CD14-positive monocyte (primary cell): ENCODE measurements at regions not wholly inside any gene's neighbourhood (a gene's known extent, or its start where the extent isn't known, plus 50 kb on each side); places are given as distances from the start of the nearest gene placed in this dataset.
"Not testable (repeated sequence)": the region's sequence is repeated elsewhere in the genome, so short reads cannot be mapped to it uniquely, and the experiment has no call there.

Experiments used
- DNase-seq, 3 donors: peaks; one replicate each; pipeline ENCODE4 v3.0.0-alpha.2; 2011 to 2022
- H2AFZ ChIP-seq: 2 replicates; pipeline ENCODE4 v1.6.0; 2012; ENCODE audit warnings: mild to moderate bottlenecking, low read depth, low read length, inconsistent platforms; ENCODE audit not compliant: insufficient read depth, poor library complexity, severe bottlenecking
- H3K27ac ChIP-seq, 2 donors: 1 replicate in 1 of 2; 2 replicates in 1 of 2; pipeline ENCODE4 v1.5.1; 2012 to 2013; ENCODE audit warnings: low read length in 2 of 2, control low read depth in 1 of 2, inconsistent platforms in 1 of 2, low read depth in 1 of 2, mild to moderate bottlenecking in 1 of 2
- H3K27me3 ChIP-seq, 2 donors: one replicate each; pipeline versions ENCODE4 v1.6.0 to v1.6.1; 2011 to 2013; ENCODE audit warnings: low read length in 2 of 2; ENCODE audit not compliant: control insufficient read depth in 2 of 2, insufficient read depth in 2 of 2
- H3K36me3 ChIP-seq, 2 donors: replicated peaks in 1 of 2; 1 replicate in 1 of 2; 2 replicates in 1 of 2; pipeline versions ENCODE4 v1.5.1 to v1.6.1; 2012 to 2013; ENCODE audit warnings: low read length in 2 of 2, control low read depth in 1 of 2, inconsistent platforms in 1 of 2, mild to moderate bottlenecking in 1 of 2; ENCODE audit not compliant: insufficient read depth in 2 of 2, control insufficient read depth in 1 of 2
- H3K4me1 ChIP-seq, 2 donors: 1 replicate in 1 of 2; 2 replicates in 1 of 2; pipeline versions ENCODE4 v1.5.1 to v1.6.1; 2012 to 2013; ENCODE audit warnings: low read length in 2 of 2, control low read depth in 1 of 2, inconsistent platforms in 1 of 2, mild to moderate bottlenecking in 1 of 2, moderate library complexity in 1 of 2; ENCODE audit not compliant: insufficient read depth in 2 of 2, control insufficient read depth in 1 of 2
- H3K4me2 ChIP-seq: replicated peaks from 2 replicates; pipeline ENCODE3; 2012; ENCODE audit warnings: low read length, moderate library complexity, mild to moderate bottlenecking; ENCODE audit not compliant: poor library complexity, severe bottlenecking; ENCODE audit errors: extremely low read depth
- H3K4me3 ChIP-seq, 3 experiments: fragments of 200-600 bp in 1 of 3; sonication (generic) in 1 of 3; replicated peaks in 1 of 3; 1 replicate in 2 of 3; 2 replicates in 1 of 3; pipeline ENCODE4 v1.5.1; 2011 to 2013; ENCODE audit warnings: low read length in 3 of 3, mild to moderate bottlenecking in 3 of 3, control low read depth in 2 of 3, low read depth in 2 of 3, inconsistent platforms in 1 of 3, moderate library complexity in 1 of 3
- H3K79me2 ChIP-seq: 2 replicates; pipeline ENCODE4 v1.6.0; 2012; ENCODE audit warnings: mild to moderate bottlenecking, control low read depth, inconsistent platforms, low read length, moderate library complexity; ENCODE audit not compliant: insufficient read depth
- H3K9ac ChIP-seq: 2 replicates; pipeline ENCODE4 v1.6.0; 2017; ENCODE audit warnings: low read length, mild to moderate bottlenecking; ENCODE audit not compliant: insufficient read depth, poor library complexity, severe bottlenecking
- H3K9me3 ChIP-seq, 2 donors: replicated peaks in 1 of 2; 1 replicate in 1 of 2; 2 replicates in 1 of 2; pipeline versions ENCODE4 v1.5.1 to v1.6.1; 2012 to 2013; ENCODE audit warnings: low read length in 2 of 2, control low read depth in 1 of 2; ENCODE audit not compliant: control insufficient read depth in 1 of 2, insufficient read depth in 1 of 2
- H4K20me1 ChIP-seq: 2 replicates; pipeline ENCODE4 v1.6.0; 2012; ENCODE audit warnings: mild to moderate bottlenecking, low read length, control low read depth, moderate library complexity; ENCODE audit not compliant: insufficient read depth
- H3K27ac Mint-ChIP-seq, 7 donors: one replicate each; pipeline ENCODE4 v1.8.0; 2020; ENCODE audit warnings: mild to moderate bottlenecking in 7 of 7, mixed read lengths in 7 of 7, moderate library complexity in 6 of 7, inconsistent platforms in 2 of 7
- H3K27me3 Mint-ChIP-seq, 3 donors: one replicate each; pipeline ENCODE4 v1.8.0; 2021 to 2022; ENCODE audit warnings: low read depth in 3 of 3, mild to moderate bottlenecking in 3 of 3, mixed read lengths in 3 of 3, moderate library complexity in 3 of 3, inconsistent platforms in 1 of 3
- H3K36me3 Mint-ChIP-seq, 2 donors: one replicate each; pipeline ENCODE4 v1.8.0; 2020; ENCODE audit warnings: mixed read lengths in 2 of 2, inconsistent platforms in 1 of 2, mild to moderate bottlenecking in 1 of 2
- H3K4me1 Mint-ChIP-seq: one replicate; pipeline ENCODE4 v1.8.0; 2020; ENCODE audit warnings: mild to moderate bottlenecking, mixed read lengths
- H3K4me3 Mint-ChIP-seq, 2 donors: one replicate each; pipeline ENCODE4 v1.8.0; 2020; ENCODE audit warnings: mild to moderate bottlenecking in 2 of 2, mixed read lengths in 2 of 2, moderate library complexity in 1 of 2
- H3K9me3 Mint-ChIP-seq, 7 donors: one replicate each; pipeline ENCODE4 v1.8.0; 2020 to 2022; ENCODE audit warnings: mixed read lengths in 7 of 7, mild to moderate bottlenecking in 6 of 7, moderate library complexity in 6 of 7, inconsistent platforms in 2 of 7
- WGBS: methylation state at CpG from one replicate; pipeline ENCODE4 v1.1.5; 2013; ENCODE audit warnings: missing lambda C conversion rate; ENCODE audit not compliant: insufficient coverage; 5-methylcytosine and 5-hydroxymethylcytosine counted together
- intact Hi-C, 2 donors: fragments of 100-400 bp; cut with micrococcal nuclease; formaldehyde crosslinking; loops; one replicate each; pipeline versions ENCODE4 v1.15.0 to v1.15.1; 2023
- TF ChIP-seq, protein P1 (sequence below): fragments of 200-600 bp; IDR thresholded peaks from one replicate; pipeline ENCODE4 v1.8.0; 2022; ENCODE audit warnings: antibody characterized with exemption, mild to moderate bottlenecking

DNA sequence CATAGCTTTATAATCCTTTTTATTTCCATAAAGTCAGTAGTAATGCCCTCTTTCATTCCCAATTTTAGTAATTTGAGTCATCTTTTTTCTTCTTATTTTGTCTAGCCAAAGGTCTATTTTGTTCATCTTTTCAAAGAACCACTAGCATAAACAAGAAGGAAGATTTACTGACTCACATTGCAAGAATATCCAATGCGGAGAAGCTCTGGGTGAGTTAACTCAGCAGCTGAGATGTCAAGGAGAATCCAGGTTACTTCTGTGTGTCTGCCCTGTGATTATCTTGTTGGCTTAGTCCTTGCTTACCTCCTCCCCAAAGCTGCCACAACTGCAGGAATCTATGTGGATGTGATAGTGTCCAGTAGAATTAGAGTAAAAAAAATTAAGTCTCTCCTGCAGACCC is 311.4 kb upstream of the NCKAP5 start:
- Histone ChIP-seq H3K27me3 (peaks cover 0 to 2% of the 10 kb centered on the region in 2 donors), H3K4me2 (no peak overlapping the region), H3K79me2 (no peaks in the 10 kb centered on the region), H3K9me3 (no peaks in the 10 kb centered on the region), H3K4me3 (no peak overlapping the region), H2AFZ (no peak overlapping the region), H3K4me1 (no peaks in the 10 kb centered on the region), H3K36me3 (no peaks in the 10 kb centered on the region), H4K20me1 (no peaks in the 10 kb centered on the region), H3K9ac (no peak overlapping the region), H3K27ac (no peak overlapping the region)
- intact Hi-C loops: no loop called here
- H3K27me3 Mint-ChIP-seq: peaks cover 3 to 12% (median 6%) of the 10 kb centered on the region in 3 donors
- no peak overlapping the region for H3K27ac Mint-ChIP-seq
- H3K9me3 Mint-ChIP-seq: peaks cover 0 to 3% (median 2%) of the 10 kb centered on the region in 7 donors
- no peaks in the 10 kb centered on the region for H3K36me3 Mint-ChIP-seq
- H3K4me1 Mint-ChIP-seq: no peaks in the 10 kb centered on the region
- no peak overlapping the region for H3K4me3 Mint-ChIP-seq
- no peak for DNase-seq
- no CpG with 5 or more reads among the region's 1 CpG for WGBS
- TF ChIP-seq, protein P1, sequence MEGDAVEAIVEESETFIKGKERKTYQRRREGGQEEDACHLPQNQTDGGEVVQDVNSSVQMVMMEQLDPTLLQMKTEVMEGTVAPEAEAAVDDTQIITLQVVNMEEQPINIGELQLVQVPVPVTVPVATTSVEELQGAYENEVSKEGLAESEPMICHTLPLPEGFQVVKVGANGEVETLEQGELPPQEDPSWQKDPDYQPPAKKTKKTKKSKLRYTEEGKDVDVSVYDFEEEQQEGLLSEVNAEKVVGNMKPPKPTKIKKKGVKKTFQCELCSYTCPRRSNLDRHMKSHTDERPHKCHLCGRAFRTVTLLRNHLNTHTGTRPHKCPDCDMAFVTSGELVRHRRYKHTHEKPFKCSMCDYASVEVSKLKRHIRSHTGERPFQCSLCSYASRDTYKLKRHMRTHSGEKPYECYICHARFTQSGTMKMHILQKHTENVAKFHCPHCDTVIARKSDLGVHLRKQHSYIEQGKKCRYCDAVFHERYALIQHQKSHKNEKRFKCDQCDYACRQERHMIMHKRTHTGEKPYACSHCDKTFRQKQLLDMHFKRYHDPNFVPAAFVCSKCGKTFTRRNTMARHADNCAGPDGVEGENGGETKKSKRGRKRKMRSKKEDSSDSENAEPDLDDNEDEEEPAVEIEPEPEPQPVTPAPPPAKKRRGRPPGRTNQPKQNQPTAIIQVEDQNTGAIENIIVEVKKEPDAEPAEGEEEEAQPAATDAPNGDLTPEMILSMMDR: no peak

DNA sequence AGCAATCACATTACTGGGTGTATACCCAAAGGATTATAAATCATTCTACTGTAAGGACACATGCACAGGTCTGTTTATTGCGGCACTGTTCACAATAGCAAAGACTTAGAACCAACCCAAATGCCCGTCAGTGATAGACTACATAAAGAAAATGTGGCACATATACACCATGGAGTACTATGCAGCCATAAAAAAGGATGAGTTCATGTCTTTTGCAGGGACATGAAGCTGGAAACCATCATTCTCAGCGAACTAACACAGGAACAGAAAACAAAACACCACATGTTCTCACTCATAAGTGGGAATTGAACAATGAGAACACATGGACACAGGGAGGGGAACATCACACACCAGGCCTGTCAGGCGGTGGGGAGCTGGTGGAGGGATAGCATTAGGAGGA is 313.9 kb upstream of the NCKAP5 start:
- not testable (repeated sequence) for H3K9me3 Mint-ChIP-seq
- no CpG with 5 or more reads among the region's 4 CpGs for WGBS
- peaks cover 6 to 15% (median 6%) of the 10 kb centered on the region in 3 donors for H3K27me3 Mint-ChIP-seq

More for the DNA sequence above, 313.9 kb upstream of the NCKAP5 start:
- H3K4me2 ChIP-seq, H3K4me1 ChIP-seq, intact Hi-C loops, H4K20me1 ChIP-seq, H2AFZ ChIP-seq, H3K79me2 ChIP-seq, H3K36me3 ChIP-seq, H3K27me3 ChIP-seq, H3K9ac ChIP-seq, H3K4me3 ChIP-seq, H3K27ac Mint-ChIP-seq, H3K9me3 ChIP-seq, DNase-seq, H3K27ac ChIP-seq, H3K36me3 Mint-ChIP-seq, H3K4me3 Mint-ChIP-seq, H3K4me1 Mint-ChIP-seq: not testable (repeated sequence)
